ENCODE measurements at regions not wholly inside any gene's neighbourhood (a gene's known extent, or its start where the extent isn't known, plus 50 kb on each side); places are given as distances from the start of the nearest gene placed in this dataset.

GRCh38 chr1:209506101-209506500, 77.4 kb upstream of the CAMK1G start:
- no peak for FAIRE-seq
- intact Hi-C loops (cut with DNase I), result no loop called here
- TF ChIP-seq CTCF (IDR thresholded peaks at IDR 0.05; ENCODE audit: borderline replicate concordance, extremely low read depth, insufficient read depth), result no peak

GRCh38 chr1:209509039-209509438, 74.5 kb upstream of the CAMK1G start:
- Histone ChIP-seq H3K27me3 (ENCODE audit: control insufficient read depth, insufficient read depth, low read length) (no peaks in the 10 kb centered on the region), H3K9me3 (ENCODE audit: control insufficient read depth in 2 of 3, insufficient read depth in 1 of 3, low read length in 3 of 3) (peaks cover 0 to 3% (median 0%) of the 10 kb centered on the region in 3 donors), H3K36me3 (ENCODE audit: control insufficient read depth in 2 of 3, insufficient read depth in 3 of 3, low read length in 3 of 3) (no peaks in the 10 kb centered on the region), H3K9ac (ENCODE audit: low read length in 3 of 3) (no peak overlapping the region), H3K4me1 (ENCODE audit: control insufficient read depth in 2 of 3, insufficient read depth in 2 of 3, low read depth in 1 of 3, low read length in 3 of 3) (no peaks in the 10 kb centered on the region), H3K4me3 (ENCODE audit: low read length in 3 of 3) (no peak overlapping the region), H3K27ac (ENCODE audit: low read depth in 2 of 2, low read length in 2 of 2) (no peak overlapping the region)
- intact Hi-C loops (cut with DNase I), result no loop called here
- FAIRE-seq (no peak), DNase-seq (no peak)
- TF ChIP-seq CTCF (IDR thresholded peaks at IDR 0.05; ENCODE audit: borderline replicate concordance, extremely low read depth, insufficient read depth), result no peak

More at GRCh38 chr1:209506101-209506500, 77.4 kb upstream of the CAMK1G start:
- Histone ChIP-seq H3K36me3 (ENCODE audit: control insufficient read depth in 2 of 3, insufficient read depth in 3 of 3, low read length in 3 of 3) (no peaks in the 10 kb centered on the region), H3K4me1 (ENCODE audit: control insufficient read depth in 2 of 3, insufficient read depth in 2 of 3, low read depth in 1 of 3, low read length in 3 of 3) (no peaks in the 10 kb centered on the region), H3K27me3 (ENCODE audit: control insufficient read depth, insufficient read depth, low read length) (no peaks in the 10 kb centered on the region), H3K4me3 (ENCODE audit: low read length in 3 of 3) (no peak overlapping the region), H3K9me3 (ENCODE audit: control insufficient read depth in 2 of 3, insufficient read depth in 1 of 3, low read length in 3 of 3) (no peaks in the 10 kb centered on the region), H3K27ac (ENCODE audit: low read depth in 2 of 2, low read length in 2 of 2) (no peak overlapping the region), H3K9ac (ENCODE audit: low read length in 3 of 3) (no peak overlapping the region)
- DNase-seq, result no peak

- Histone ChIP-seq H3K36me3 (ENCODE audit: control insufficient read depth in 2 of 3, insufficient read depth in 3 of 3, low read length in 3 of 3) (no peaks in the 10 kb centered on the region), H3K27me3 (ENCODE audit: control insufficient read depth, insufficient read depth, low read length) (no peaks in the 10 kb centered on the region), H3K4me3 (ENCODE audit: low read length in 3 of 3) (no peak overlapping the region), H3K4me1 (ENCODE audit: control insufficient read depth in 2 of 3, insufficient read depth in 2 of 3, low read depth in 1 of 3, low read length in 3 of 3) (no peaks in the 10 kb centered on the region), H3K9ac (ENCODE audit: low read length in 3 of 3) (no peak overlapping the region), H3K9me3 (ENCODE audit: control insufficient read depth in 2 of 3, insufficient read depth in 1 of 3, low read length in 3 of 3) (peaks cover 0 to 3% (median 0%) of the 10 kb centered on the region in 3 donors), H3K27ac (ENCODE audit: low read depth in 2 of 2, low read length in 2 of 2) (no peak overlapping the region)
- FAIRE-seq (no peak), DNase-seq (no peak)
- intact Hi-C loops (cut with DNase I), result no loop called here
- no peak for TF ChIP-seq CTCF (IDR thresholded peaks at IDR 0.05; ENCODE audit: borderline replicate concordance, extremely low read depth, insufficient read depth)
These were observed 73.5 kb upstream of the CAMK1G start for GRCh38 chr1:209510063-209510462.

GRCh38 chr1:209511169-209511568, 72.3 kb upstream of the CAMK1G start:
- Histone ChIP-seq H3K9ac (ENCODE audit: low read length in 3 of 3) (no peak overlapping the region), H3K27ac (ENCODE audit: low read depth in 2 of 2, low read length in 2 of 2) (no peak overlapping the region), H3K4me1 (ENCODE audit: control insufficient read depth in 2 of 3, insufficient read depth in 2 of 3, low read depth in 1 of 3, low read length in 3 of 3) (no peaks in the 10 kb centered on the region), H3K4me3 (ENCODE audit: low read length in 3 of 3) (no peak overlapping the region), H3K36me3 (ENCODE audit: control insufficient read depth in 2 of 3, insufficient read depth in 3 of 3, low read length in 3 of 3) (no peaks in the 10 kb centered on the region), H3K9me3 (ENCODE audit: control insufficient read depth in 2 of 3, insufficient read depth in 1 of 3, low read length in 3 of 3) (peaks cover 0 to 3% (median 0%) of the 10 kb centered on the region in 3 donors), H3K27me3 (ENCODE audit: control insufficient read depth, insufficient read depth, low read length) (no peaks in the 10 kb centered on the region)
- intact Hi-C loops (cut with DNase I), result no loop called here
- no peak for TF ChIP-seq CTCF (IDR thresholded peaks at IDR 0.05; ENCODE audit: borderline replicate concordance, extremely low read depth, insufficient read depth)
- DNase-seq, result no peak
- no peak for FAIRE-seq
